SK-N-SH (cell line): ENCODE measurements at regions not wholly inside any gene's neighbourhood (a gene's known extent, or its start where the extent isn't known, plus 50 kb on each side); places are given as distances from the start of the nearest gene placed in this dataset.

ENCODE experiments used
- CHD2 ChIP-seq: fragments of 150-350 bp; IDR thresholded peaks from 2 replicates; pipeline ENCODE4 v1.6.1; 2018; ENCODE audit warnings: low read length; ENCODE audit not compliant: partially characterized antibody
- CTCF ChIP-seq: fragments of 200-600 bp; sonication (generic); IDR thresholded peaks from 2 replicates; pipeline ENCODE4 v1.6.1; 2017; ENCODE audit warnings: antibody characterized with exemption, mild to moderate bottlenecking, moderate library complexity
- JUND ChIP-seq: IDR thresholded peaks from 2 replicates; pipeline ENCODE4 v1.4.0; 2012
- MAX ChIP-seq: IDR thresholded peaks from 2 replicates; pipeline ENCODE4 v1.4.0; 2012; ENCODE audit warnings: low read depth
- MXI1 ChIP-seq: IDR thresholded peaks from 2 replicates; pipeline ENCODE4 v1.6.1; 2012; ENCODE audit warnings: mild to moderate bottlenecking, low read depth, low read length, improper control_type of control experiment
- PBX3 ChIP-seq: IDR thresholded peaks from 2 replicates; pipeline ENCODE4; 2012
- POLR2AphosphoS5 ChIP-seq: IDR thresholded peaks from 2 replicates; pipeline ENCODE4 v1.6.1; 2012; ENCODE audit warnings: low read depth, low read length
- RAD21 ChIP-seq: IDR thresholded peaks from 2 replicates; pipeline ENCODE4 v1.6.1; 2012; ENCODE audit warnings: mild to moderate bottlenecking, low read length
- REST ChIP-seq: IDR thresholded peaks from 2 replicates; pipeline ENCODE4 v1.6.1; 2012; ENCODE audit warnings: mild to moderate bottlenecking, low read depth, low read length, moderate library complexity
- RFX5 ChIP-seq: IDR thresholded peaks from 2 replicates; pipeline ENCODE4 v1.6.1; 2012; ENCODE audit warnings: mild to moderate bottlenecking, improper control_type of control experiment, low read length
- RXRA ChIP-seq: IDR thresholded peaks from 2 replicates; pipeline ENCODE4 v1.4.0; 2012; ENCODE audit warnings: low read depth, mild to moderate bottlenecking, borderline replicate concordance
- SMC3 ChIP-seq: IDR thresholded peaks from 2 replicates; pipeline ENCODE4 v1.6.1; 2012; ENCODE audit warnings: low read depth, low read length, improper control_type of control experiment
- TAF1 ChIP-seq: IDR thresholded peaks from 2 replicates; pipeline ENCODE4 v1.6.1; 2012; ENCODE audit warnings: low read depth, mild to moderate bottlenecking, low read length, moderate library complexity, borderline replicate concordance
- YY1 ChIP-seq: IDR thresholded peaks from 2 replicates; pipeline ENCODE4 v1.4.0; 2012; ENCODE audit warnings: low read depth, mild to moderate bottlenecking

- TF ChIP-seq SMC3 (no peak), YY1 (no peak), JUND (no peak), POLR2AphosphoS5 (no peak), CTCF (no peak), RAD21 (no peak), REST (no peak), MAX (no peak), MXI1 (no peak), RFX5 (no peak), TAF1 (no peak), CHD2 (no peak), RXRA (no peak), PBX3 (no peak)
Observed at GRCh38 chr13:55219538-55219937, 1921.2 kb upstream of the PRR20A start.
